ENCODE measurements at regions not wholly inside any gene's neighbourhood (a gene's known extent, or its start where the extent isn't known, plus 50 kb on each side); places are given as distances from the start of the nearest gene placed in this dataset.

DNA sequence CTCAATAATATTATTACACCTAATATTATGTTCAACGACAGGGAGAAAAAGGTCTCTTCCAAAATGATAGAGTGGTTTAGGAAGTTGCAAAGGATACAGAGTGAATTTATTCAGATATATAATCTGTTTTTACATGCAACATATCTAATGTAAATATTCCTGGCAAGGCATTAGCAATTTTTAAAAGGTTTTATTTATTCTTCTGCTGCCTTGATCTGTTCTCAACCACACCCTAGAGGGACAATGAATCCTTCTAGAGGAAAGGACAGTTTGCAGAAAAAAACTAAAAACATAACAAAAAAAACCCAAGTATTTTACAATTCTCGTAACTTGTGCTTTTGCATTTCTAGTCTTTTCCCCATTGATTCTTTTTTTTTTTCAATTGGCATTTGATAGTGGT lies 459.6 kb downstream of the KLF12 start:
- no peak overlapping the region for H3K27ac Mint-ChIP-seq (ENCODE audit: unreplicated experiment)
- H3K36me3 Mint-ChIP-seq (ENCODE audit: low read depth, unreplicated experiment), result no peaks in the 10 kb centered on the region
- no peaks in the 10 kb centered on the region for H3K4me1 Mint-ChIP-seq (ENCODE audit: unreplicated experiment)
- H3K27me3 Mint-ChIP-seq (ENCODE audit: unreplicated experiment), result no peaks in the 10 kb centered on the region
- no peak overlapping the region for H3K4me3 Mint-ChIP-seq (ENCODE audit: unreplicated experiment)
- no peak for DNase-seq (ENCODE audit: low spot score)
- TF ChIP-seq, protein P1, sequence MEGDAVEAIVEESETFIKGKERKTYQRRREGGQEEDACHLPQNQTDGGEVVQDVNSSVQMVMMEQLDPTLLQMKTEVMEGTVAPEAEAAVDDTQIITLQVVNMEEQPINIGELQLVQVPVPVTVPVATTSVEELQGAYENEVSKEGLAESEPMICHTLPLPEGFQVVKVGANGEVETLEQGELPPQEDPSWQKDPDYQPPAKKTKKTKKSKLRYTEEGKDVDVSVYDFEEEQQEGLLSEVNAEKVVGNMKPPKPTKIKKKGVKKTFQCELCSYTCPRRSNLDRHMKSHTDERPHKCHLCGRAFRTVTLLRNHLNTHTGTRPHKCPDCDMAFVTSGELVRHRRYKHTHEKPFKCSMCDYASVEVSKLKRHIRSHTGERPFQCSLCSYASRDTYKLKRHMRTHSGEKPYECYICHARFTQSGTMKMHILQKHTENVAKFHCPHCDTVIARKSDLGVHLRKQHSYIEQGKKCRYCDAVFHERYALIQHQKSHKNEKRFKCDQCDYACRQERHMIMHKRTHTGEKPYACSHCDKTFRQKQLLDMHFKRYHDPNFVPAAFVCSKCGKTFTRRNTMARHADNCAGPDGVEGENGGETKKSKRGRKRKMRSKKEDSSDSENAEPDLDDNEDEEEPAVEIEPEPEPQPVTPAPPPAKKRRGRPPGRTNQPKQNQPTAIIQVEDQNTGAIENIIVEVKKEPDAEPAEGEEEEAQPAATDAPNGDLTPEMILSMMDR (IDR thresholded peaks at IDR 0.05; ENCODE audit: unreplicated experiment), result no peak
- no peaks in the 10 kb centered on the region for H3K9me3 Mint-ChIP-seq (ENCODE audit: unreplicated experiment)

GRCh38 chr13:73673931-73674330 lies 460.3 kb downstream of the KLF12 start:
- DNase-seq (ENCODE audit: low spot score), result no peak
- Mint-ChIP-seq H3K9me3 (ENCODE audit: unreplicated experiment) (no peaks in the 10 kb centered on the region), H3K4me1 (ENCODE audit: unreplicated experiment) (no peaks in the 10 kb centered on the region), H3K27ac (ENCODE audit: unreplicated experiment) (no peak overlapping the region), H3K36me3 (ENCODE audit: low read depth, unreplicated experiment) (no peaks in the 10 kb centered on the region), H3K4me3 (ENCODE audit: unreplicated experiment) (no peak overlapping the region), H3K27me3 (ENCODE audit: unreplicated experiment) (no peaks in the 10 kb centered on the region)
- TF ChIP-seq, protein P1 (IDR thresholded peaks at IDR 0.05; ENCODE audit: unreplicated experiment), result no peak

DNA sequence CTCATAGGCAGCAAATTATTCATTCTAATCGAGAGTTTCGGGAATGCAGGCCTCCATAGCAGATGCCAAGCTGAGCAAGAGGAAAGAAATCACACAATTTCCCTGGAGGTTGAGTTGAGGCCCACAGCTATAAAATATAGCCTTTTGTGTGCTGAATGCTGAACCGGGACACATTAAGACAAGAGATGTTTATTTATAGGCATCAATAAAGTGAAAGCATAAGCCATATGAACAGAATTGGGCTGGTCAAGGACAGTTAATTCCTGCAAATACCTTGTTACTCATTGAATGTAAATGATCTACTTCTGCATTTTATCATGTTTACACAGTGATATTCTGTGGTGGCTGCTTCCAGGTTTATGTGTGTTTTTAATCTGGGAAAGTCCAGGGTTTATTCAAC lies 461.7 kb downstream of the KLF12 start:
- Mint-ChIP-seq H3K4me1 (ENCODE audit: unreplicated experiment) (no peaks in the 10 kb centered on the region), H3K4me3 (ENCODE audit: unreplicated experiment) (no peak overlapping the region), H3K27ac (ENCODE audit: unreplicated experiment) (no peak overlapping the region), H3K36me3 (ENCODE audit: low read depth, unreplicated experiment) (no peaks in the 10 kb centered on the region), H3K27me3 (ENCODE audit: unreplicated experiment) (no peaks in the 10 kb centered on the region), H3K9me3 (ENCODE audit: unreplicated experiment) (no peaks in the 10 kb centered on the region)
- TF ChIP-seq, protein P1 (IDR thresholded peaks at IDR 0.05; ENCODE audit: unreplicated experiment), result no peak
- DNase-seq (ENCODE audit: low spot score), result no peak

GRCh38 chr13:73671732-73672131 lies 462.5 kb downstream of the KLF12 start:
- H3K27ac Mint-ChIP-seq (ENCODE audit: unreplicated experiment), result no peak overlapping the region
- no peaks in the 10 kb centered on the region for H3K27me3 Mint-ChIP-seq (ENCODE audit: unreplicated experiment)
- TF ChIP-seq, protein P1 (IDR thresholded peaks at IDR 0.05; ENCODE audit: unreplicated experiment), result no peak
- no peak overlapping the region for H3K4me3 Mint-ChIP-seq (ENCODE audit: unreplicated experiment)
- no peaks in the 10 kb centered on the region for H3K36me3 Mint-ChIP-seq (ENCODE audit: low read depth, unreplicated experiment)
- H3K9me3 Mint-ChIP-seq (ENCODE audit: unreplicated experiment), result no peaks in the 10 kb centered on the region
- no peaks in the 10 kb centered on the region for H3K4me1 Mint-ChIP-seq (ENCODE audit: unreplicated experiment)
- DNase-seq (ENCODE audit: low spot score), result no peak

- Mint-ChIP-seq H3K36me3 (ENCODE audit: low read depth, unreplicated experiment) (no peaks in the 10 kb centered on the region), H3K4me1 (ENCODE audit: unreplicated experiment) (no peaks in the 10 kb centered on the region), H3K4me3 (ENCODE audit: unreplicated experiment) (no peak overlapping the region), H3K27me3 (ENCODE audit: unreplicated experiment) (no peaks in the 10 kb centered on the region), H3K27ac (ENCODE audit: unreplicated experiment) (no peak overlapping the region), H3K9me3 (ENCODE audit: unreplicated experiment) (no peaks in the 10 kb centered on the region)
- no peak for DNase-seq (ENCODE audit: low spot score)
- TF ChIP-seq, protein P1 (IDR thresholded peaks at IDR 0.05; ENCODE audit: unreplicated experiment), result no peak
Observed at GRCh38 chr13:73671011-73671410, 463.2 kb downstream of the KLF12 start.

Measured in endothelial cell (in vitro differentiated cells).